ENCODE measurements at regions not wholly inside any gene's neighbourhood (a gene's known extent, or its start where the extent isn't known, plus 50 kb on each side); places are given as distances from the start of the nearest gene placed in this dataset.

GRCh38 chr6:126797981-126798380, 320.5 kb upstream of the RSPO3 start:
- TF ChIP-seq CTCF (IDR thresholded peaks at IDR 0.05; ENCODE audit: insufficient read depth, low read length, poor library complexity, severe bottlenecking), result no peak
- no peak for TF ChIP-seq EZH2phosphoT487 (conservative IDR thresholded peaks at IDR 0.05; ENCODE audit: low read length)
